ENCODE measurements at regions not wholly inside any gene's neighbourhood (a gene's known extent, or its start where the extent isn't known, plus 50 kb on each side); places are given as distances from the start of the nearest gene placed in this dataset.

DNA sequence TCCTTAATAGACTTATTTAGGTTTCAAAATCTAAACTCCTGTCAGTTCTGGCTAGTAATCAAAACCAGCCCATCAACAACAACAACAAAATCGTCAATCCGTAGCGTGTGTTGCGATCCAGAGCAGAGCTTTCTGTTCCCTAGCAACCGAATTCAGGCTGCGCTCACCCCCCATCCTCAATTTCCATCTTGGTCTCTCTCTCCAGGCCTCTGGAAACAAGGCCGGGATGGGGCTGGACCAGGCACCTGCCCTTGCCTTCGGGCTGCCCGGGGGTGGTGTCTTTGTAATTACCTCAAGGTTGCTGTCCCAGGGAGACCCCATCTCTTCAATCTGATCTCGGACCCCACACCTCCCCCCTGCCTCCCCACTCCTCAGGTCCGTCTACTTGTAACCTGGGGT lies 1341.5 kb downstream of the BRD1 start:
- TF ChIP-seq FOXA1 (IDR thresholded peaks at IDR 0.05) (no peak), FOXA1 (CRISPR knock-in tag; IDR thresholded peaks at IDR 0.05) (no peak), EP300 (IDR thresholded peaks at IDR 0.05; ENCODE audit: low read depth in 2 of 2, low read length in 2 of 2) (no peak), EP300 (CRISPR knock-in tag; IDR thresholded peaks at IDR 0.05; ENCODE audit: borderline replicate concordance) (no peak), SP1 (IDR thresholded peaks at IDR 0.05) (no peak), SP1 (CRISPR knock-in tag; IDR thresholded peaks at IDR 0.05) (no peak), MYNN (CRISPR knock-in tag; IDR thresholded peaks at IDR 0.05; ENCODE audit: low read depth) (no peak), KDM5A (IDR thresholded peaks at IDR 0.05; ENCODE audit: borderline replicate concordance, low read length) (no peak), FOXA3 (CRISPR knock-in tag; IDR thresholded peaks at IDR 0.05) (no peak), HOXA3 (CRISPR knock-in tag; IDR thresholded peaks at IDR 0.05) (no peak), CREB1 (IDR thresholded peaks at IDR 0.05) (no peak), CREB1 (CRISPR knock-in tag; IDR thresholded peaks at IDR 0.05) (no peak), GTF2F1 (IDR thresholded peaks at IDR 0.05; ENCODE audit: low read length) (no peak)
- TF ChIP-seq, protein P1, sequence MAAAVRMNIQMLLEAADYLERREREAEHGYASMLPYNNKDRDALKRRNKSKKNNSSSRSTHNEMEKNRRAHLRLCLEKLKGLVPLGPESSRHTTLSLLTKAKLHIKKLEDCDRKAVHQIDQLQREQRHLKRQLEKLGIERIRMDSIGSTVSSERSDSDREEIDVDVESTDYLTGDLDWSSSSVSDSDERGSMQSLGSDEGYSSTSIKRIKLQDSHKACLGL (CRISPR knock-in tag; IDR thresholded peaks at IDR 0.05) = no peak
- TF ChIP-seq, protein P2, sequence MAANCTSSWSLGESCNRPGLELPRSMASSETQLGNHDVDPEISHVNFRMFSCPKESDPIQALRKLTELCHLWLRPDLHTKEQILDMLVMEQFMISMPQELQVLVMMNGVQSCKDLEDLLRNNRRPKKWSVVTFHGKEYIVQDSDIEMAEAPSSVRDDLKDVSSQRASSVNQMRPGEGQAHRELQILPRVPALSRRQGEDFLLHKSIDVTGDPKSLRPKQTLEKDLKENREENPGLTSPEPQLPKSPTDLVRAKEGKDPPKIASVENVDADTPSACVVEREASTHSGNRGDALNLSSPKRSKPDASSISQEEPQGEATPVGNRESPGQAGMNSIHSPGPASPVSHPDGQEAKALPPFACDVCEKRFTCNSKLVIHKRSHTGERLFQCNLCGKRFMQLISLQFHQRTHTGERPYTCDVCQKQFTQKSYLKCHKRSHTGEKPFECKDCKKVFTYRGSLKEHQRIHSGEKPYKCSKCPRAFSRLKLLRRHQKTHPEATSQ (CRISPR knock-in tag; IDR thresholded peaks at IDR 0.05; ENCODE audit: borderline replicate concordance) = no peak
- TF ChIP-seq, protein P3, sequence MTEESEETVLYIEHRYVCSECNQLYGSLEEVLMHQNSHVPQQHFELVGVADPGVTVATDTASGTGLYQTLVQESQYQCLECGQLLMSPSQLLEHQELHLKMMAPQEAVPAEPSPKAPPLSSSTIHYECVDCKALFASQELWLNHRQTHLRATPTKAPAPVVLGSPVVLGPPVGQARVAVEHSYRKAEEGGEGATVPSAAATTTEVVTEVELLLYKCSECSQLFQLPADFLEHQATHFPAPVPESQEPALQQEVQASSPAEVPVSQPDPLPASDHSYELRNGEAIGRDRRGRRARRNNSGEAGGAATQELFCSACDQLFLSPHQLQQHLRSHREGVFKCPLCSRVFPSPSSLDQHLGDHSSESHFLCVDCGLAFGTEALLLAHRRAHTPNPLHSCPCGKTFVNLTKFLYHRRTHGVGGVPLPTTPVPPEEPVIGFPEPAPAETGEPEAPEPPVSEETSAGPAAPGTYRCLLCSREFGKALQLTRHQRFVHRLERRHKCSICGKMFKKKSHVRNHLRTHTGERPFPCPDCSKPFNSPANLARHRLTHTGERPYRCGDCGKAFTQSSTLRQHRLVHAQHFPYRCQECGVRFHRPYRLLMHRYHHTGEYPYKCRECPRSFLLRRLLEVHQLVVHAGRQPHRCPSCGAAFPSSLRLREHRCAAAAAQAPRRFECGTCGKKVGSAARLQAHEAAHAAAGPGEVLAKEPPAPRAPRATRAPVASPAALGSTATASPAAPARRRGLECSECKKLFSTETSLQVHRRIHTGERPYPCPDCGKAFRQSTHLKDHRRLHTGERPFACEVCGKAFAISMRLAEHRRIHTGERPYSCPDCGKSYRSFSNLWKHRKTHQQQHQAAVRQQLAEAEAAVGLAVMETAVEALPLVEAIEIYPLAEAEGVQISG (CRISPR knock-in tag; IDR thresholded peaks at IDR 0.05) = no peak
- TF ChIP-seq, protein P4, sequence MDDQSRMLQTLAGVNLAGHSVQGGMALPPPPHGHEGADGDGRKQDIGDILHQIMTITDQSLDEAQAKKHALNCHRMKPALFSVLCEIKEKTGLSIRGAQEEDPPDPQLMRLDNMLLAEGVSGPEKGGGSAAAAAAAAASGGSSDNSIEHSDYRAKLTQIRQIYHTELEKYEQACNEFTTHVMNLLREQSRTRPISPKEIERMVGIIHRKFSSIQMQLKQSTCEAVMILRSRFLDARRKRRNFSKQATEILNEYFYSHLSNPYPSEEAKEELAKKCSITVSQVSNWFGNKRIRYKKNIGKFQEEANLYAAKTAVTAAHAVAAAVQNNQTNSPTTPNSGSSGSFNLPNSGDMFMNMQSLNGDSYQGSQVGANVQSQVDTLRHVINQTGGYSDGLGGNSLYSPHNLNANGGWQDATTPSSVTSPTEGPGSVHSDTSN (CRISPR knock-in tag; IDR thresholded peaks at IDR 0.05; ENCODE audit: borderline replicate concordance) = no peak

Measured in HepG2 (cell line).